ENCODE measurements at regions not wholly inside any gene's neighbourhood (a gene's known extent, or its start where the extent isn't known, plus 50 kb on each side); places are given as distances from the start of the nearest gene placed in this dataset.

DNA sequence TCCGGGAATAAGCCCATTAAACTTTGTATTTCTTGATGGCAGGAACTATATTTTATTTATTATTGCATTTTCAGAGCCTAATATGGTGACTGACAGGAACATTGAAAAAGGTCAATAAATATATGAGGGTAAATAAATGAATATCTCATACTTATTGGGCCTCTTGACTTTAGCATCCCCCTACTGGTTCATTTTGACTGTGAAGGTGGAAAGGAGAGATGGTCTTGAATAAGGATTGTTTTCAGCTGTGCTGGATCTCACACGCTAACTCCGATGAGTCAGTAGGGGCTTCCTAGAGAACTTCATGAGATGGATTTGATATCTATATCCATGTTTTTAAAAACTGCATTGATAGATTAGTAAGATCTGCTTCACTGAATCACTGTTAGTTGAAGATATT lies 1026.0 kb downstream of the REEP3 start:
- TF ChIP-seq, protein P1, sequence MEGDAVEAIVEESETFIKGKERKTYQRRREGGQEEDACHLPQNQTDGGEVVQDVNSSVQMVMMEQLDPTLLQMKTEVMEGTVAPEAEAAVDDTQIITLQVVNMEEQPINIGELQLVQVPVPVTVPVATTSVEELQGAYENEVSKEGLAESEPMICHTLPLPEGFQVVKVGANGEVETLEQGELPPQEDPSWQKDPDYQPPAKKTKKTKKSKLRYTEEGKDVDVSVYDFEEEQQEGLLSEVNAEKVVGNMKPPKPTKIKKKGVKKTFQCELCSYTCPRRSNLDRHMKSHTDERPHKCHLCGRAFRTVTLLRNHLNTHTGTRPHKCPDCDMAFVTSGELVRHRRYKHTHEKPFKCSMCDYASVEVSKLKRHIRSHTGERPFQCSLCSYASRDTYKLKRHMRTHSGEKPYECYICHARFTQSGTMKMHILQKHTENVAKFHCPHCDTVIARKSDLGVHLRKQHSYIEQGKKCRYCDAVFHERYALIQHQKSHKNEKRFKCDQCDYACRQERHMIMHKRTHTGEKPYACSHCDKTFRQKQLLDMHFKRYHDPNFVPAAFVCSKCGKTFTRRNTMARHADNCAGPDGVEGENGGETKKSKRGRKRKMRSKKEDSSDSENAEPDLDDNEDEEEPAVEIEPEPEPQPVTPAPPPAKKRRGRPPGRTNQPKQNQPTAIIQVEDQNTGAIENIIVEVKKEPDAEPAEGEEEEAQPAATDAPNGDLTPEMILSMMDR (IDR thresholded peaks at IDR 0.05; ENCODE audit: low read length): no peak
- TF ChIP-seq EZH2phosphoT487 (IDR thresholded peaks at IDR 0.05; ENCODE audit: low read length): no peak

Measured in MM.1S (cell line).